HL-60 (cell line): ENCODE measurements at regions not wholly inside any gene's neighbourhood (a gene's known extent, or its start where the extent isn't known, plus 50 kb on each side); places are given as distances from the start of the nearest gene placed in this dataset.

Experiments
- DNase-seq, 2 experiments: peaks; one replicate each; pipeline ENCODE4 v3.0.0-alpha.2; 2010 to 2020; ENCODE audit warnings: low read depth in 1 of 2, low spot score in 1 of 2
- H3K27ac ChIP-seq: fragments of 250-450 bp; sonication (Bioruptor Pico); replicated peaks from 2 replicates; pipeline ENCODE4 v1.5.1; 2020; ENCODE audit warnings: mild to moderate bottlenecking, moderate library complexity
- H3K27me3 ChIP-seq: fragments of 250-450 bp; sonication (Bioruptor Pico); 2 replicates; pipeline ENCODE4 v1.5.1; 2021; ENCODE audit warnings: mild to moderate bottlenecking, moderate library complexity; ENCODE audit not compliant: insufficient read depth, poor library complexity, severe bottlenecking
- H3K4me3 ChIP-seq: replicated peaks from 2 replicates; pipeline ENCODE4 v1.5.1; 2011; ENCODE audit warnings: mild to moderate bottlenecking, control low read depth, low read length; ENCODE audit not compliant: insufficient read depth
- GABPA ChIP-seq: IDR thresholded peaks from 2 replicates; pipeline ENCODE4 v1.6.1; 2012; ENCODE audit warnings: low read depth
- POLR2AphosphoS5 ChIP-seq: IDR thresholded peaks from 2 replicates; pipeline ENCODE4 v1.6.1; 2012; ENCODE audit warnings: low read depth
- SPI1 ChIP-seq: IDR thresholded peaks from 2 replicates; pipeline ENCODE4 v1.6.1; 2012; ENCODE audit warnings: low read depth, mild to moderate bottlenecking, borderline replicate concordance
- TF ChIP-seq, protein P1 (sequence below): IDR thresholded peaks from 2 replicates; pipeline ENCODE4 v1.6.1; 2012; ENCODE audit warnings: low read depth; ENCODE audit not compliant: insufficient replicate concordance
- TF ChIP-seq, protein P2 (sequence below): IDR thresholded peaks from one replicate; pipeline ENCODE4 v1.5.1; 2011; ENCODE audit warnings: low read length, control low read depth, inconsistent platforms; ENCODE audit not compliant: insufficient read depth

DNA sequence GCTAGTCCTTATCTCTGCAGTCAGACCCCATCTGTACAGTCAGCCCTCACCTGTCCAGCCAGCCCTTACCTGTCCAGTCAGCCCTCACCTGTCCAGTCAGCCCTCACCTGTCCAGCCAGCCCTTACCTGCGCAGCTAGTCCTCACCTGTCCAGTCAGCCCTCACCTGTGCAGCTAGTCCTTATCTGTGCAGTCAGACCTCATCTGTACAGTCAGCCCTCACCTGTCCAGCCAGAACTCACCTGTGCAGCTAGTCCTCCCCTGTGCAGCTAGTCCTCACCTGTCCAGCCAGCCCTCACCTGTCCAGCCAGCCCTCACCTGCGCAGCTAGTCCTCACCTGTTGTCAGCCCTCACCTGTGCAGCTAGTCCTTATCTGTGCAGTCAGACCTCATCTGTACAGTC lies 506.8 kb downstream of the NPHP4 start:
- H3K27ac ChIP-seq, result no peak overlapping the region
- DNase-seq, result no peak
- TF ChIP-seq POLR2AphosphoS5 (no peak), GABPA (no peak), SPI1 (no peak)
- TF ChIP-seq, protein P1, sequence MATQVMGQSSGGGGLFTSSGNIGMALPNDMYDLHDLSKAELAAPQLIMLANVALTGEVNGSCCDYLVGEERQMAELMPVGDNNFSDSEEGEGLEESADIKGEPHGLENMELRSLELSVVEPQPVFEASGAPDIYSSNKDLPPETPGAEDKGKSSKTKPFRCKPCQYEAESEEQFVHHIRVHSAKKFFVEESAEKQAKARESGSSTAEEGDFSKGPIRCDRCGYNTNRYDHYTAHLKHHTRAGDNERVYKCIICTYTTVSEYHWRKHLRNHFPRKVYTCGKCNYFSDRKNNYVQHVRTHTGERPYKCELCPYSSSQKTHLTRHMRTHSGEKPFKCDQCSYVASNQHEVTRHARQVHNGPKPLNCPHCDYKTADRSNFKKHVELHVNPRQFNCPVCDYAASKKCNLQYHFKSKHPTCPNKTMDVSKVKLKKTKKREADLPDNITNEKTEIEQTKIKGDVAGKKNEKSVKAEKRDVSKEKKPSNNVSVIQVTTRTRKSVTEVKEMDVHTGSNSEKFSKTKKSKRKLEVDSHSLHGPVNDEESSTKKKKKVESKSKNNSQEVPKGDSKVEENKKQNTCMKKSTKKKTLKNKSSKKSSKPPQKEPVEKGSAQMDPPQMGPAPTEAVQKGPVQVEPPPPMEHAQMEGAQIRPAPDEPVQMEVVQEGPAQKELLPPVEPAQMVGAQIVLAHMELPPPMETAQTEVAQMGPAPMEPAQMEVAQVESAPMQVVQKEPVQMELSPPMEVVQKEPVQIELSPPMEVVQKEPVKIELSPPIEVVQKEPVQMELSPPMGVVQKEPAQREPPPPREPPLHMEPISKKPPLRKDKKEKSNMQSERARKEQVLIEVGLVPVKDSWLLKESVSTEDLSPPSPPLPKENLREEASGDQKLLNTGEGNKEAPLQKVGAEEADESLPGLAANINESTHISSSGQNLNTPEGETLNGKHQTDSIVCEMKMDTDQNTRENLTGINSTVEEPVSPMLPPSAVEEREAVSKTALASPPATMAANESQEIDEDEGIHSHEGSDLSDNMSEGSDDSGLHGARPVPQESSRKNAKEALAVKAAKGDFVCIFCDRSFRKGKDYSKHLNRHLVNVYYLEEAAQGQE, result no peak
- TF ChIP-seq, protein P2, sequence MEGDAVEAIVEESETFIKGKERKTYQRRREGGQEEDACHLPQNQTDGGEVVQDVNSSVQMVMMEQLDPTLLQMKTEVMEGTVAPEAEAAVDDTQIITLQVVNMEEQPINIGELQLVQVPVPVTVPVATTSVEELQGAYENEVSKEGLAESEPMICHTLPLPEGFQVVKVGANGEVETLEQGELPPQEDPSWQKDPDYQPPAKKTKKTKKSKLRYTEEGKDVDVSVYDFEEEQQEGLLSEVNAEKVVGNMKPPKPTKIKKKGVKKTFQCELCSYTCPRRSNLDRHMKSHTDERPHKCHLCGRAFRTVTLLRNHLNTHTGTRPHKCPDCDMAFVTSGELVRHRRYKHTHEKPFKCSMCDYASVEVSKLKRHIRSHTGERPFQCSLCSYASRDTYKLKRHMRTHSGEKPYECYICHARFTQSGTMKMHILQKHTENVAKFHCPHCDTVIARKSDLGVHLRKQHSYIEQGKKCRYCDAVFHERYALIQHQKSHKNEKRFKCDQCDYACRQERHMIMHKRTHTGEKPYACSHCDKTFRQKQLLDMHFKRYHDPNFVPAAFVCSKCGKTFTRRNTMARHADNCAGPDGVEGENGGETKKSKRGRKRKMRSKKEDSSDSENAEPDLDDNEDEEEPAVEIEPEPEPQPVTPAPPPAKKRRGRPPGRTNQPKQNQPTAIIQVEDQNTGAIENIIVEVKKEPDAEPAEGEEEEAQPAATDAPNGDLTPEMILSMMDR, result no peak
- H3K27me3 ChIP-seq, result no peaks in the 10 kb centered on the region
- H3K4me3 ChIP-seq, result no peak overlapping the region

DNA sequence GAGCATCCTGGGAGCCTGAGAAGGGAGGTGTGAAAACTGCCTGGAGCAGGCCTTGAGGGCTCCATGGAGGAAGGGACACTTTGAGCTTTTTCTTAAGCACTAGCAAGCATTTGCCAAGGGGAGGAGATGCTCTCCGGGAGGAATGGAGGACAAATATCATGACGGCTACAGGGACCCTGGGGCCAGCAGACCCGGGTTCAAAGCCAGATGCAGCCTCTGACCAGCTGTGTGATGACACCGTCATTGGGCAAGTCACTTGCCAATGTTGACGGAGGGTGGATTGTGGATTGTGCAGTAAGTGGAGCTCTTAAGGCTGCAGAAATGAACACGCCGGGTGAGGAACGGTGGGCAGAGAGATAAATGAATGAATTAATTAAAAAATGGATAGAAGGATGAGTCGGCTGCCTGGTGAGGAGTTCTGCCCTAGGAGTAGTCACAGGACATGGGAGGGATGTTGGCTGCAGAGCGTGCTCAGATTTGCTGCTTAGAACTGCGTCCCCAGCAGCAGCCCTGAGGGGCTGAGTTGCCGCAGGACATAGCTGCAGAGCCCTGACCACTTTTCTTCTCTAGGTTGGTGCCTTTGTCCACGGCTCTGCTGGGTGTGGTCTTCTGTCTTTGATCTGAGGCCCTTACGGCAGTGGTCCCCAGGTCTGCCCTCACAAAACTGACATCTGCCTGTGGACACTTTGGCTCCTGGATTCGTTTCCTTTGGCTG lies 507.6 kb downstream of the NPHP4 start:
- no peaks in the 10 kb centered on the region for H3K27me3 ChIP-seq
- DNase-seq, result no peak
- TF ChIP-seq GABPA (no peak), SPI1 (no peak), POLR2AphosphoS5 (no peak)
- TF ChIP-seq, protein P1, result no peak
- TF ChIP-seq, protein P2, result no peak
- no peak overlapping the region for H3K4me3 ChIP-seq
- no peak overlapping the region for H3K27ac ChIP-seq

GRCh38 chr1:5481889-5482288 lies 510.3 kb downstream of the NPHP4 start:
- Histone ChIP-seq H3K27ac (no peak overlapping the region), H3K27me3 (no peaks in the 10 kb centered on the region), H3K4me3 (no peak overlapping the region)
- TF ChIP-seq POLR2AphosphoS5 (no peak), SPI1 (no peak), GABPA (no peak)
- TF ChIP-seq, protein P1, result no peak
- TF ChIP-seq, protein P2, result no peak
- DNase-seq, result no peak
